KMS-11 (cell line): ENCODE measurements at regions not wholly inside any gene's neighbourhood (a gene's known extent, or its start where the extent isn't known, plus 50 kb on each side); places are given as distances from the start of the nearest gene placed in this dataset.

Experiments used
- H2AFZ ChIP-seq: fragments of 200-600 bp; sonication (generic); 2 replicates; pipeline ENCODE4 v1.6.1; 2016; ENCODE audit warnings: antibody characterized with exemption, mixed run types, low read depth
- H3K27ac ChIP-seq: fragments of 200-600 bp; sonication (generic); 2 replicates; pipeline ENCODE4 v1.6.1; 2016; ENCODE audit warnings: mild to moderate bottlenecking, mixed run types
- H3K27me3 ChIP-seq: fragments of 200-600 bp; sonication (generic); 2 replicates; pipeline ENCODE4 v1.6.1; 2017; ENCODE audit warnings: mild to moderate bottlenecking, low read depth, mixed run types, moderate library complexity; ENCODE audit not compliant: insufficient read depth
- H3K36me3 ChIP-seq: fragments of 200-600 bp; sonication (generic); 2 replicates; pipeline ENCODE4 v1.6.1; 2017; ENCODE audit warnings: mild to moderate bottlenecking, mixed run types; ENCODE audit not compliant: insufficient read depth
- H3K4me1 ChIP-seq: fragments of 200-600 bp; sonication (generic); 2 replicates; pipeline ENCODE4 v1.6.1; 2016; ENCODE audit warnings: mild to moderate bottlenecking, low read depth, mixed run types; ENCODE audit not compliant: poor library complexity, severe bottlenecking
- H3K4me2 ChIP-seq: fragments of 200-600 bp; sonication (generic); 2 replicates; pipeline ENCODE4 v1.7.0; 2016; ENCODE audit warnings: mild to moderate bottlenecking, mixed run types
- H3K4me3 ChIP-seq: fragments of 200-600 bp; sonication (generic); IDR thresholded peaks from 2 replicates; pipeline ENCODE4 v1.6.1; 2017; ENCODE audit warnings: low read depth, low read length, mixed read lengths; ENCODE audit not compliant: insufficient read depth
- H3K79me2 ChIP-seq: fragments of 200-600 bp; sonication (generic); 2 replicates; pipeline ENCODE4 v1.6.1; 2016; ENCODE audit warnings: low read depth, mixed run types; ENCODE audit not compliant: insufficient read depth
- H3K9ac ChIP-seq: fragments of 200-600 bp; sonication (generic); 2 replicates; pipeline ENCODE4 v1.6.1; 2016; ENCODE audit warnings: mild to moderate bottlenecking, mixed run types
- H4K20me1 ChIP-seq: fragments of 200-600 bp; sonication (generic); 2 replicates; pipeline ENCODE4 v1.6.1; 2016; ENCODE audit warnings: mild to moderate bottlenecking, mixed run types; ENCODE audit not compliant: insufficient read depth
- CTCF ChIP-seq: fragments of 200-600 bp; sonication (generic); conservative IDR thresholded peaks from 2 replicates; pipeline ENCODE4 v1.6.1; 2017; ENCODE audit warnings: low read depth, mild to moderate bottlenecking, antibody characterized with exemption, low read length, moderate library complexity, mixed read lengths

DNA sequence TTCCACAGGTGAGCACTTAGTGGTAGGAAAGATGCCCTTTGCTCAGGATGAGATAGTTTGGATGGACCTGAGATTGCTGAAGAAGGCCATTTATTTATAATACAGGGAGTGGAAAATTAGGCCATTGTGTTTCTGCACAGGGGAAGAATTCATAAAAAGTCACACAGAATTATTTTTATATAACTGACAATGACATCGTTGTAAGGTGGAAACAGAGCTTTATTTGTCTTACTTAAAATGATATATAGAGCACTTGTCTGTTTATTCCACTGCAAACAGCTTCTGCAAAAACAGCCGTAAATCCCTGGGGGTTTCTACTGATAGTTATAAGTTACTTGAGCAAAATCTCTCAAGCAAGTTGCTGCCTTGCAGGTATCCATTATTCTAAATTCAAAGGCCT, 158.1 kb upstream of the ZNF521 start:
- Histone ChIP-seq H3K27me3 (no peaks in the 10 kb centered on the region), H3K79me2 (no peaks in the 10 kb centered on the region), H3K9ac (no peak overlapping the region), H4K20me1 (no peaks in the 10 kb centered on the region), H3K27ac (no peak overlapping the region), H3K4me2 (no peak overlapping the region), H2AFZ (no peak overlapping the region), H3K4me1 (no peaks in the 10 kb centered on the region), H3K4me3 (no peak overlapping the region), H3K36me3 (no peaks in the 10 kb centered on the region)
- no peak for TF ChIP-seq CTCF

DNA sequence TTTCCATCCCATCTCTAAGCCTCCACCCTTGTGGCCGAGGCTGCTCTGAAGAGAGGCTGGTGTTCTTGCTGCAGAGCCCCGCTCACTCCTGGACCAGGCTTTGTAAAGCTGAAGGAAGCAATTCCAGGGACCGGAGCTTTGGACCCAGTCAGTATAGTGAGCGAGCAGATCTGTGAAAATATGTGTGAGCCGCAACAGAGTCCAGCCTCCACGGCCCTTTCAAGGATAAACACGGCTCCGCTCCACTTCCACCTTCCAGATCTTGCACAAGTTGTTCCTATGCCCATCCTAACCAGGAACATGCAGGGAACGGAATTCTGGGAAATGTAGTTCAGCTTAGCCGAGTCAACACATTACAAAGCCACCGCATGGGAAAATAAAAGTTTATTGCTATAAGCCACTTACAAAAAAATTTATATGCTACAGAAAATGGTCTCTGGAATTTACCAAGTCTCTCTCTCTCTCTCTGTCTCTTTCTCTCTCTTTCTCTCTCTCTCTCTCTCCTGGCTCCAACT, 151.7 kb upstream of the ZNF521 start:
- Histone ChIP-seq H3K4me3 (no peak overlapping the region), H3K9ac (no peak overlapping the region), H3K27me3 (no peaks in the 10 kb centered on the region), H3K4me2 (no peak overlapping the region), H3K79me2 (no peaks in the 10 kb centered on the region), H2AFZ (no peak overlapping the region), H3K27ac (no peak overlapping the region), H3K4me1 (no peaks in the 10 kb centered on the region), H4K20me1 (no peaks in the 10 kb centered on the region), H3K36me3 (no peaks in the 10 kb centered on the region)
- TF ChIP-seq CTCF = no peak

- Histone ChIP-seq H3K27ac (no peak overlapping the region), H3K4me3 (no peak overlapping the region), H3K4me1 (no peaks in the 10 kb centered on the region), H3K4me2 (no peak overlapping the region), H2AFZ (no peak overlapping the region), H4K20me1 (no peaks in the 10 kb centered on the region), H3K9ac (no peak overlapping the region), H3K79me2 (no peaks in the 10 kb centered on the region), H3K27me3 (no peaks in the 10 kb centered on the region), H3K36me3 (no peaks in the 10 kb centered on the region)
- TF ChIP-seq CTCF = no peak
These were observed 145.3 kb upstream of the ZNF521 start for GRCh38 chr18:25497151-25497794.

- Histone ChIP-seq H3K9ac (no peak overlapping the region), H3K4me2 (no peak overlapping the region), H3K4me3 (no peak overlapping the region), H2AFZ (no peak overlapping the region), H3K27ac (no peak overlapping the region), H3K4me1 (no peaks in the 10 kb centered on the region), H4K20me1 (no peaks in the 10 kb centered on the region), H3K27me3 (no peaks in the 10 kb centered on the region), H3K36me3 (no peaks in the 10 kb centered on the region), H3K79me2 (no peaks in the 10 kb centered on the region)
- TF ChIP-seq CTCF = no peak
These were observed 144.6 kb upstream of the ZNF521 start for GRCh38 chr18:25496544-25496943.
